ENCODE measurements at regions not wholly inside any gene's neighbourhood (a gene's known extent, or its start where the extent isn't known, plus 50 kb on each side); places are given as distances from the start of the nearest gene placed in this dataset.
"Not testable (repeated sequence)": the region's sequence is repeated elsewhere in the genome, so short reads cannot be mapped to it uniquely, and the experiment has no call there.

DNA sequence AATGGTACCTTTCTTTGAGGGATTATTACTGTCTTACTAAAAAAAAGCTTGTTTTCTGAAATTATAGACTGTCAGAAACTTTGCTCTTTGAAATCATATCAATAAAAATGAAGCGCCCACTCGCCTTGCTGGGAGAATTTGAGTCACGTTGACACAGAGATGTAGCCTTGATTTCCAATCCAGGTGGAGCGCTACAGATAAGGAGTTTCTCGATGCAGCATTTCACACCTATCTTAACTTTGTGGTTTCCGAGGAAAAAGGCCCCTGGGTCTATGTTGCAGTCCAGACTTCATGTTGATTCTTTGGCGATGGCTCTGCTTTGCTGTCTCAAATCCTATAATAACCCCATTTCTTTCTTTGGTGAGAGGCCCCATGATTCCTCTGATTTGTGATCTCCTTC is 158.1 kb upstream of the ARG1 start:
- Histone ChIP-seq H3K27me3 (ENCODE audit: control insufficient read depth, insufficient read depth, low read length) (no peaks in the 10 kb centered on the region), H3K36me3 (ENCODE audit: control insufficient read depth, insufficient read depth, low read length) (no peaks in the 10 kb centered on the region), H3K9ac (ENCODE audit: low read length) (no peak overlapping the region), H3K27ac (ENCODE audit: low read depth, low read length) (no peak overlapping the region), H3K4me3 (ENCODE audit: low read length) (no peak overlapping the region), H3K4me1 (ENCODE audit: control insufficient read depth, insufficient read depth, low read length) (no peaks in the 10 kb centered on the region)

DNA sequence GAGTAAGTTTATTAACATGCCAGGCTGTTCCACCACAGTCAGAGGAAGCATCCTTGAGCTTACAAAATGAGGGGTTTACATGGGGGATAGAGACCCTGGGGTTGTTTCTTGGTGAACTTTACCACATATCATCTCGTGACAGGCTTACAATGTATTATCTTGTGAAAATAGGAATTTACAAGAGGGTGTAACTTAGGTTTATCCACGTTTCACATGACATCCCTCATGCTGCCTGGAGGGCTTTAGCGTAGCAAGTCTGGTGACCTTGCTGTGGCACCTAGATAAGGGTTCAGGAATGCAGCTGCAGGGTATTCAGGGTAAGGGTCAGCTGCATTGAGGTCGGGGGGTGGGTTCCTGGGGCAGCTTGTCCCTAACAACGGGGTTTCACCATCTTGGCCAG is 154.6 kb upstream of the ARG1 start:
- Histone ChIP-seq H3K4me3 (ENCODE audit: low read length) (no peak overlapping the region), H3K36me3 (ENCODE audit: control insufficient read depth, insufficient read depth, low read length) (no peaks in the 10 kb centered on the region), H3K27ac (ENCODE audit: low read depth, low read length) (no peak overlapping the region), H3K4me1 (ENCODE audit: control insufficient read depth, insufficient read depth, low read length) (no peaks in the 10 kb centered on the region), H3K27me3 (ENCODE audit: control insufficient read depth, insufficient read depth, low read length) (no peaks in the 10 kb centered on the region), H3K9ac (ENCODE audit: low read length) (no peak overlapping the region)

DNA sequence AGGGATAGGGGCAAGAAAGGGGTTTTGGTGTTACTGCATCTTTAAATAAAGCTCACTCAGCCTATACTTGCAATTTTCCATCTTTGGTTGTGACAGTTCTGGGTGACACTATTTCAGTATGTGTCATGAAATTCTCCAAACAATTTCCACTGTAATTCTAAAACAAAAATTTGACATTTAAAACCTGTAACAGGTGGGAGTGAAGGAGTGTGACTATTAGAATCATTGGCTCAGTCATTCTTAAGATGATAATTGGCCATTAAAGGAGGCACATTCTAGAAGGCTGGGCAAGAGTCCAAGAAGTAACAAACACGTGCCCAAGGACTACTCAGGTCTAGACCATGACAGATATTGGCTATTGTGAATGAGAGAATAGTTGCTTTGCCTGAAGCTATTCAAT is 153.3 kb upstream of the ARG1 start:
- no peaks in the 10 kb centered on the region for H3K27me3 ChIP-seq (ENCODE audit: control insufficient read depth, insufficient read depth, low read length)
- H3K4me3 ChIP-seq (ENCODE audit: low read length), result no peak overlapping the region
- no peak overlapping the region for H3K27ac ChIP-seq (ENCODE audit: low read depth, low read length)
- no peak overlapping the region for H3K9ac ChIP-seq (ENCODE audit: low read length)
- H3K36me3 ChIP-seq (ENCODE audit: control insufficient read depth, insufficient read depth, low read length), result no peaks in the 10 kb centered on the region
- H3K4me1 ChIP-seq (ENCODE audit: control insufficient read depth, insufficient read depth, low read length), result no peaks in the 10 kb centered on the region

DNA sequence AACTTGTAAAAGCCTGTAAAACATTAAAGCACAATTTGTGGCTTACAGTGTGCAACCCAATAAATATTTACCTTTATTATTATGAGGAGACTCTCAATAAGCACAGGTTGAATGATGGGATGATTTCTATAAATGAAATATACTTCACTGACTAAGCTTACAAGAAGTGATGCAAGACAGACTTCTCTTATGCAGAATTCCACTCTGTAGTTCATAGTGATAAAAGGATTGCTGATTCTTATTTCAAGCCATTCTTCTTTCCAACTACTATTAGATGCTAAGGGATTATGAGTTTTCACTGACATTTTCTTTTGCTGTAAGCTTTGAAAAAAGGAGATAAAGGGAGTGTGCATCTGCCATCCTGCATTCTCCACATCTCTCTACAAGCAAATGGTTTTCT is 149.0 kb upstream of the ARG1 start:
- Histone ChIP-seq H3K27ac (ENCODE audit: low read depth, low read length) (no peak overlapping the region), H3K27me3 (ENCODE audit: control insufficient read depth, insufficient read depth, low read length) (no peaks in the 10 kb centered on the region), H3K4me1 (ENCODE audit: control insufficient read depth, insufficient read depth, low read length) (no peaks in the 10 kb centered on the region), H3K36me3 (ENCODE audit: control insufficient read depth, insufficient read depth, low read length) (no peaks in the 10 kb centered on the region), H3K9ac (ENCODE audit: low read length) (no peak overlapping the region), H3K4me3 (ENCODE audit: low read length) (no peak overlapping the region)

DNA sequence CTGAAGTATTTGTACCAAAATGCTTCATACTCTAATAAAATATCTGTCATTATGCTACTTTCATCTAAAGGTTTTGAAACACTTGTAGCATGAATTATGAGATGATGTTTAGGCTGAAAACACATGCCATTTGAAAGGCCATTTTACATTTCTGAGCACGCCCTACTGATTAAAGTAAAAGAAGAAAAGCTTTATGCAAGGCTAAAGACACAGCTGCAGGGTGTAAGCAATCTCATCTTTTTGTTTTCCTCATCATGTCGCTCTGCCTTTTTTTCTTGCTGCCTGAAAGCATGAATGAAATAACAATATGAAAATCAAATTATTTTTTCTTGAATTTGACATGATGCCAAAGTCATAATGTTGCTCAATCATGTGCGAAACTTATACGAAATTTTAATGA is 148.6 kb upstream of the ARG1 start:
- Histone ChIP-seq H3K27ac (ENCODE audit: low read depth, low read length) (no peak overlapping the region), H3K36me3 (ENCODE audit: control insufficient read depth, insufficient read depth, low read length) (no peaks in the 10 kb centered on the region), H3K4me1 (ENCODE audit: control insufficient read depth, insufficient read depth, low read length) (no peaks in the 10 kb centered on the region), H3K27me3 (ENCODE audit: control insufficient read depth, insufficient read depth, low read length) (no peaks in the 10 kb centered on the region), H3K4me3 (ENCODE audit: low read length) (no peak overlapping the region), H3K9ac (ENCODE audit: low read length) (no peak overlapping the region)

DNA sequence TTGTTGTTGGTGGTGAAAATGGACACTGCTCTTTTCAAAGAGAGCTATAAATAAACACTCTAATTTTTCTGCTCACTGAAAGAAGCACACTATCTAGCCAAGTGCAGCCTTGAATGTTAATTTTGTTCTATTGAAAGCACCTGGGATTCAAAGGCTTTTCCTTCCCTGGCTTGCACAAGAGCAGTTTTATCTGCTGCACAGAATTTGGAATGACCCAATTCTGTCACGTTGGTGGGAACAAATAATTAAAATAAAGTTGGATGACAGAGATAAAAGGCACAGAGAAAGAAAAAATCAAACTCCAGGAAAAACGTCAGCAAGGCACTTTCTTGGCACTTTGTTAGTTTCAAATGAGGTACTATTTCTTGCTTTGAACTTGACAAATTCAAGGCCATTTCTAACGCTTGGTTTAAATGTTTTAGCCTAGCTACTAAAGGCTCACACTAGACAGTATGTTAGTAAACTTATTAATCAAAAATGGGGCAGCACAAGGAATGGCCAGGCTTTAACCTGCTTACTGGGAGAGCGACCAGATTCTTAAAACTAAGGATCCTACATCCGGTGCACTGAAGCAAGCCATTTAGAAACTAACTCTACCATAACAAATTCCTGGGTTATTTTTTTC is 145.5 kb upstream of the ARG1 start:
- H3K27me3 ChIP-seq (ENCODE audit: control insufficient read depth, insufficient read depth, low read length), result no peaks in the 10 kb centered on the region
- no peak overlapping the region for H3K27ac ChIP-seq (ENCODE audit: low read depth, low read length)
- H3K9ac ChIP-seq (ENCODE audit: low read length), result no peak overlapping the region
- no peaks in the 10 kb centered on the region for H3K4me1 ChIP-seq (ENCODE audit: control insufficient read depth, insufficient read depth, low read length)
- no peaks in the 10 kb centered on the region for H3K36me3 ChIP-seq (ENCODE audit: control insufficient read depth, insufficient read depth, low read length)
- no peak overlapping the region for H3K4me3 ChIP-seq (ENCODE audit: low read length)

DNA sequence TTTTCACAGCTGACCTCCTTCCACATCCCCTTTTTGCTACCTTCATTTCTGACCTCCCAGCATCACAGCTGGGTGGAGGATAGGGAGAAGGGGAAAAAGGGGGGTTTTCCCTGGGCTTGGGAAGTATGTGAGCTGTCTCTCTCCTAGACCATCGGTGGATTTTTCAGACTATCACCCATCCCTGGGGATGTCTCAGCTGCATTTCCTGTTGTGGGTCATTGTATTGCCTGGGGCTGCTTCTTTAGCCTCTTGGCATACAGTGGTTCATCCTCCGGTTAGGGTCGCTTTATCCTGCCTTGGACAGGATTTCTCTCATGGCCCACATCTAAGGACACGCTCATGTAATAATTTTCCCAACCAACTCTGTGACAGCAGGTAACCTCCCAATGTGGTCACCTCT is 142.5 kb upstream of the ARG1 start:
- H3K27me3 ChIP-seq (ENCODE audit: control insufficient read depth, insufficient read depth, low read length), result no peaks in the 10 kb centered on the region
- no peaks in the 10 kb centered on the region for H3K36me3 ChIP-seq (ENCODE audit: control insufficient read depth, insufficient read depth, low read length)
- H3K4me1 ChIP-seq (ENCODE audit: control insufficient read depth, insufficient read depth, low read length), result no peaks in the 10 kb centered on the region
- no peak overlapping the region for H3K27ac ChIP-seq (ENCODE audit: low read depth, low read length)
- no peak overlapping the region for H3K4me3 ChIP-seq (ENCODE audit: low read length)
- no peak overlapping the region for H3K9ac ChIP-seq (ENCODE audit: low read length)

DNA sequence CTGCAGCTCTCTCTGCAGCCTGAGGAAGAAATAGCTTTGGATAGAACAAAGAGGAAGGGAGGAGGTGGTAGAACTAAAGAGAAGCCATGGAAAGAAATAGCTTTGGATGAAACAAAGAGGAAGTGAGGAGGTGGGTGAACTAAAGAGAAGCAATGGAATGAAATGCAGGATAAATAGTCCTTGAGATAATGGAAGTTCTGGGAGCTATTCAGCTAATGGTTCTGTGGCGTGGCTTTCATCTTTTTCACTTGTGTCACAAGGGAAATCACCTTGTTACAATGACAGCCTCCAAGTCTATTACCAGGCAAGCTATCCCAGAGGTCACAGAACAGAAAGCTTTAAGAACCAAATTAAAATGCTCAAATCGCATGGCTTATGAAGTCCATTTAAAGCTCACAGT is 141.3 kb upstream of the ARG1 start:
- Histone ChIP-seq H3K36me3 (ENCODE audit: control insufficient read depth, insufficient read depth, low read length) (no peaks in the 10 kb centered on the region), H3K27me3 (ENCODE audit: control insufficient read depth, insufficient read depth, low read length) (no peaks in the 10 kb centered on the region), H3K27ac (ENCODE audit: low read depth, low read length) (no peak overlapping the region), H3K9ac (ENCODE audit: low read length) (no peak overlapping the region), H3K4me3 (ENCODE audit: low read length) (no peak overlapping the region), H3K4me1 (ENCODE audit: control insufficient read depth, insufficient read depth, low read length) (no peaks in the 10 kb centered on the region)

DNA sequence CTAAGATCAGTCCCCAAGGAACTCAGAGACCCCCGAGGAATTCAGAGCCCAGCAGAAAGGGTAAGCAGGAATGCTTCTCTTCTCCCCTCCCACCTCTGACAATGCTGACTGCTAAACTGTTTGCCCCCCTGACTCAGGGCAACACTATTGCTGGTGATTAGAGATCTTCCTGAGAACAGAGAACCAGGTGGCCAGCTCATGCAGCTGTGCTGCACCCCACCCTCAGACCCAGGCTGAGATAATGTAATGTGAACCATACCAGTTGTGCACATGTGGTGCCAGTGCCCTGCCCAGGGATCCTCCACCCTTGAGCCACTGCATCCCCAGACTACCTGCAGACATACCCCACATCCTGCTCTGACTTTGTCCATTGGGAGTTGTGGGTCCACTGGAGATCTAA is 139.1 kb upstream of the ARG1 start:
- Histone ChIP-seq H3K4me3 (ENCODE audit: low read length) (no peak overlapping the region), H3K27me3 (ENCODE audit: control insufficient read depth, insufficient read depth, low read length) (no peaks in the 10 kb centered on the region), H3K36me3 (ENCODE audit: control insufficient read depth, insufficient read depth, low read length) (no peaks in the 10 kb centered on the region), H3K9ac (ENCODE audit: low read length) (no peak overlapping the region), H3K4me1 (ENCODE audit: control insufficient read depth, insufficient read depth, low read length) (no peaks in the 10 kb centered on the region), H3K27ac (ENCODE audit: low read depth, low read length) (no peak overlapping the region)

DNA sequence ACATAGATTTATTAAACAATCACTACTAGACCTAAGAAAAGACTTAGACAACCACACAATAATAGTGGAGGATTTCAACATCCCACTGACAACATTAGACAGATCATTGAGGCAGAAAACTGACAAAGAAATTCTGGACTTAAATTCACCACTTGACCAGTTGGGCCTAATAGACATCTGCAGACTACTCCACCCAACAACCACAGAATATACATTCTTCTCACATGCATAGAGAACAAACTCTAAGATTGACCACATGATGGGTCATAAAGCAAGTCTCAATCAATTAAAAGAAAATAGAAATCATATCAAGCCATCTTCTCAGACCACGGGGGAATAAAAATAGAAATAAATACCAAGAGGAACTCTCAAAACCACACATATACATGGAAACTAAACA is 136.7 kb upstream of the ARG1 start:
- no peak overlapping the region for H3K9ac ChIP-seq (ENCODE audit: low read length)

DNA sequence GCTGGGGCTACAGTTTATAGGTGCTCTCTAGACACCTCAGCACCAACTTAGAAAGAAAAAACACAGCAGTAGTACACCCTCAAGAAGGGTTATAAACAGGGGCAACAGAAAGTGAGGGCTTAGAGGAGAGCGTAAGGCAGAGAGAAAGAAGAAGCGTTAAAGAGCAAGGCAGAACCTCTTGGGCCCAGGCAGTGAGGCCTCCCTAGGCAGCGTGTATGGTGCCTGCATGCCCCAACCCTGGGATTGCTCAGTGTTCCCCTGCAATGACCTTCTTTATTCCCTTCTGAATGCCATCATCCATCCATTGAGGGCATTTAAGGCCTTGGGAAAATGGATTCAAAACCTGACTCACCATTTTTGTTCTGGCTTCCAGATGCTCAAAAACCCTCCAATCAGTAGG is 130.0 kb upstream of the ARG1 start:
- H3K36me3 ChIP-seq (ENCODE audit: control insufficient read depth, insufficient read depth, low read length), result no peaks in the 10 kb centered on the region
- H3K4me1 ChIP-seq (ENCODE audit: control insufficient read depth, insufficient read depth, low read length), result no peaks in the 10 kb centered on the region
- no peak overlapping the region for H3K4me3 ChIP-seq (ENCODE audit: low read length)
- no peak overlapping the region for H3K27ac ChIP-seq (ENCODE audit: low read depth, low read length)
- no peak overlapping the region for H3K9ac ChIP-seq (ENCODE audit: low read length)
- H3K27me3 ChIP-seq (ENCODE audit: control insufficient read depth, insufficient read depth, low read length), result no peaks in the 10 kb centered on the region

More for the DNA sequence above, 136.7 kb upstream of the ARG1 start:
- no peaks in the 10 kb centered on the region for H3K36me3 ChIP-seq (ENCODE audit: control insufficient read depth, insufficient read depth, low read length)
- H3K4me3 ChIP-seq (ENCODE audit: low read length), result no peak overlapping the region
- H3K4me1 ChIP-seq (ENCODE audit: control insufficient read depth, insufficient read depth, low read length), result no peaks in the 10 kb centered on the region
- H3K27me3 ChIP-seq (ENCODE audit: control insufficient read depth, insufficient read depth, low read length), result no peaks in the 10 kb centered on the region
- H3K27ac ChIP-seq (ENCODE audit: low read depth, low read length), result no peak overlapping the region

DNA sequence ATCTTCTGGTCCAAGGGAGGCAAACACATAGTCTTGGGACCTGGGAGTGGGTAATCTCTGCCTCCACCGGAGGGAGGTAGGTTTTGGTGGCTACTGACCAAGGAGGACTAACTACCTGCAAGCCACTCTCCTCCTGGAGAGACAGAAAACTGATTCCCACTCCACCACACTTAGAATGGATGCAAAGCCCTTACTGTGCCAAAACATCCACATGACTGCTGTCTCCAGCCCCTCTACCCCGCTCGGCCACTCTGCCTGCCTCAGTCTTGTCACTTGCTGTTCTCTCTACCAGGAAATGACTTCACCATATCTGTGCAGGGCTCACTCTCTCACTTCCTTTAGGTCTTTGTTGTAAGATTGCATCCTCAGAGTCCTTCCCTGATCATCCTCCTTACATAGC is 129.5 kb upstream of the ARG1 start:
- H3K4me1 ChIP-seq (ENCODE audit: control insufficient read depth, insufficient read depth, low read length), result no peaks in the 10 kb centered on the region
- H3K9ac ChIP-seq (ENCODE audit: low read length), result no peak overlapping the region
- H3K4me3 ChIP-seq (ENCODE audit: low read length), result no peak overlapping the region
- H3K36me3 ChIP-seq (ENCODE audit: control insufficient read depth, insufficient read depth, low read length), result no peaks in the 10 kb centered on the region
- H3K27ac ChIP-seq (ENCODE audit: low read depth, low read length), result no peak overlapping the region
- no peaks in the 10 kb centered on the region for H3K27me3 ChIP-seq (ENCODE audit: control insufficient read depth, insufficient read depth, low read length)

DNA sequence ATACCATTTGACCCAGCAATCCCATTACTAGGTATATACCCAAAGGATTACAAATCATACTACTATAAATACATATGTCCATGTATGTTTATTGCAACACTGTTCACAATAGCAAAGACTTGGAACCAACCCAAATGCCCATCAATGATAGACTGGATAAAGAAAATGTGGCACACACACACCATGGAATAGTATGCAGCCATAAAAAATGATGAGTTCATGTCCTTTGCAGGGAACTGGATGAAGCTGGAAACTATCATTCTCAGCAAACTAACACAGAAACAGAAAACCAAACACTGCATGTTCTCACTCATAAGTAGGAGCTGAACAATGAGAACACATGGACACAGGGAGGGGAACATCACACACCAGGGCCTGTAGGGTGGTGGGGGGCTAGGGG is 127.7 kb upstream of the ARG1 start:
- H3K27me3 ChIP-seq (ENCODE audit: control insufficient read depth, insufficient read depth, low read length); H3K9ac ChIP-seq (ENCODE audit: low read length): not testable (repeated sequence)

More for the DNA sequence above, 127.7 kb upstream of the ARG1 start:
- H3K36me3 ChIP-seq (ENCODE audit: control insufficient read depth, insufficient read depth, low read length); H3K4me1 ChIP-seq (ENCODE audit: control insufficient read depth, insufficient read depth, low read length); H3K27ac ChIP-seq (ENCODE audit: low read depth, low read length); H3K4me3 ChIP-seq (ENCODE audit: low read length): not testable (repeated sequence)

All from rectal smooth muscle tissue (tissue), 1 donor.